Astrocyte (in vitro differentiated cells and primary cell): ENCODE measurements at regions not wholly inside any gene's neighbourhood (a gene's known extent, or its start where the extent isn't known, plus 50 kb on each side); places are given as distances from the start of the nearest gene placed in this dataset.

Experiments
- DNase-seq: peaks from one replicate; pipeline ENCODE4 v3.0.0-alpha.2; 2010; ENCODE audit warnings: low read depth
- FAIRE-seq: peaks from 2 replicates; lab custom pipeline; 2011; peaks lifted over from hg19 to GRCh38; lab: Jason Lieb, UNC
- H2AFZ ChIP-seq: 2 replicates; pipeline ENCODE4 v1.6.0; 2012; ENCODE audit warnings: low read depth, low read length, inconsistent platforms
- H3K27ac ChIP-seq: 2 replicates; pipeline ENCODE4 v1.5.1; 2011; ENCODE audit warnings: low read depth, low read length, inconsistent platforms
- H3K27me3 ChIP-seq: 2 replicates; pipeline ENCODE4 v1.6.0; 2011; ENCODE audit warnings: low read length, inconsistent platforms; ENCODE audit not compliant: insufficient read depth
- H3K36me3 ChIP-seq: 2 replicates; pipeline ENCODE4 v1.5.1; 2011; ENCODE audit warnings: low read length, inconsistent platforms; ENCODE audit not compliant: insufficient read depth
- H3K4me1 ChIP-seq: 2 replicates; pipeline ENCODE4 v1.5.1; 2011; ENCODE audit warnings: low read length, inconsistent platforms; ENCODE audit not compliant: insufficient read depth
- H3K4me2 ChIP-seq: 2 replicates; pipeline ENCODE4 v1.6.0; 2012; ENCODE audit warnings: low read length, inconsistent platforms
- H3K4me3 ChIP-seq: 2 replicates; pipeline ENCODE4 v1.5.1; 2011; ENCODE audit warnings: low read depth, mild to moderate bottlenecking, low read length, inconsistent platforms; ENCODE audit not compliant: insufficient read depth
- H3K79me2 ChIP-seq: 2 replicates; pipeline ENCODE4 v1.6.0; 2012; ENCODE audit warnings: mild to moderate bottlenecking, low read length, inconsistent platforms; ENCODE audit not compliant: insufficient read depth
- H3K9ac ChIP-seq: 2 replicates; pipeline ENCODE4 v1.6.0; 2012; ENCODE audit warnings: mild to moderate bottlenecking, low read length, inconsistent platforms
- H3K9me3 ChIP-seq: 2 replicates; pipeline ENCODE4 v1.5.1; 2012; ENCODE audit warnings: low read depth, mild to moderate bottlenecking, low read length, inconsistent platforms; ENCODE audit not compliant: insufficient read depth
- H4K20me1 ChIP-seq: 2 replicates; pipeline ENCODE4 v1.6.0; 2012; ENCODE audit warnings: low read length, inconsistent platforms; ENCODE audit not compliant: insufficient read depth
- H3K27ac Mint-ChIP-seq: one replicate; pipeline ENCODE4 v1.8.0; 2021; ENCODE audit warnings: mild to moderate bottlenecking, mixed read lengths; ENCODE audit not compliant: unreplicated experiment
- H3K27me3 Mint-ChIP-seq: one replicate; pipeline ENCODE4 v1.8.0; 2021; ENCODE audit warnings: low read depth, mixed read lengths; ENCODE audit not compliant: unreplicated experiment
- H3K36me3 Mint-ChIP-seq: one replicate; pipeline ENCODE4 v1.8.0; 2021; ENCODE audit warnings: low read depth, mixed read lengths; ENCODE audit not compliant: unreplicated experiment
- H3K4me1 Mint-ChIP-seq: one replicate; pipeline ENCODE4 v1.8.0; 2021; ENCODE audit warnings: low read depth, mixed read lengths; ENCODE audit not compliant: unreplicated experiment
- H3K4me3 Mint-ChIP-seq: one replicate; pipeline ENCODE4 v1.8.0; 2021; ENCODE audit warnings: mild to moderate bottlenecking, moderate library complexity, mixed read lengths; ENCODE audit not compliant: unreplicated experiment
- H3K9me3 Mint-ChIP-seq: one replicate; pipeline ENCODE4 v1.8.0; 2021; ENCODE audit warnings: mild to moderate bottlenecking, mixed read lengths; ENCODE audit not compliant: unreplicated experiment
- CTCF ChIP-seq: IDR thresholded peaks from 2 replicates; pipeline ENCODE4 v1.5.1; 2011; ENCODE audit warnings: low read depth, mild to moderate bottlenecking, inconsistent platforms, low read length, moderate library complexity; ENCODE audit not compliant: insufficient read depth
- EZH2 ChIP-seq: IDR thresholded peaks from 2 replicates; pipeline ENCODE4 v1.6.1; 2012; ENCODE audit warnings: mild to moderate bottlenecking, low read length, inconsistent platforms; ENCODE audit not compliant: insufficient read depth

GRCh38 chr10:78263521-78263988, 229.9 kb downstream of the RPS24 start:
- FAIRE-seq (peak; percentile 99), DNase-seq (peak; percentile 52)
- peaks cover 7% of the 10 kb centered on the region for H3K9me3 Mint-ChIP-seq
- peaks cover 4% of the 10 kb centered on the region for H3K36me3 Mint-ChIP-seq
- H3K4me2 ChIP-seq: no peak overlapping the region
- H3K4me1 Mint-ChIP-seq: peaks cover 24% of the 10 kb centered on the region
- H3K27me3 Mint-ChIP-seq: peaks cover 13% of the 10 kb centered on the region
- no peaks in the 10 kb centered on the region for H3K79me2 ChIP-seq
- H3K36me3 ChIP-seq: no peaks in the 10 kb centered on the region
- H3K4me1 ChIP-seq: peaks cover 19% of the 10 kb centered on the region
- H3K9me3 ChIP-seq: no peaks in the 10 kb centered on the region
- no peaks in the 10 kb centered on the region for H4K20me1 ChIP-seq
- H3K27ac ChIP-seq: peak overlapping the region; percentile 23
- no peaks in the 10 kb centered on the region for H3K27me3 ChIP-seq
- H3K9ac ChIP-seq: no peak overlapping the region
- no peak for TF ChIP-seq EZH2
- no peak for TF ChIP-seq CTCF
- no peak overlapping the region for H3K4me3 Mint-ChIP-seq
- no peak overlapping the region for H2AFZ ChIP-seq
- H3K4me3 ChIP-seq: no peak overlapping the region
- peak overlapping the region; percentile 35 for H3K27ac Mint-ChIP-seq

- Mint-ChIP-seq H3K27ac (no peak overlapping the region), H3K4me1 (peaks cover 24% of the 10 kb centered on the region), H3K9me3 (peaks cover 9% of the 10 kb centered on the region), H3K36me3 (peaks cover 5% of the 10 kb centered on the region), H3K27me3 (peaks cover 11% of the 10 kb centered on the region), H3K4me3 (no peak overlapping the region)
- TF ChIP-seq EZH2 (no peak), CTCF (no peak)
- Histone ChIP-seq H3K79me2 (no peaks in the 10 kb centered on the region), H3K9me3 (no peaks in the 10 kb centered on the region), H3K9ac (no peak overlapping the region), H4K20me1 (no peaks in the 10 kb centered on the region), H3K4me2 (no peak overlapping the region), H3K27ac (no peak overlapping the region), H3K4me3 (no peak overlapping the region), H3K36me3 (no peaks in the 10 kb centered on the region), H2AFZ (no peak overlapping the region), H3K27me3 (no peaks in the 10 kb centered on the region), H3K4me1 (peaks cover 19% of the 10 kb centered on the region)
- FAIRE-seq (no peak), DNase-seq (no peak)
Observed at GRCh38 chr10:78264361-78264760, 230.7 kb downstream of the RPS24 start.

GRCh38 chr10:78266741-78267469, 233.2 kb downstream of the RPS24 start:
- Histone ChIP-seq H2AFZ (no peak overlapping the region), H3K9ac (no peak overlapping the region), H3K27ac (no peak overlapping the region), H3K4me3 (no peak overlapping the region), H4K20me1 (no peaks in the 10 kb centered on the region), H3K4me1 (peaks cover 19% of the 10 kb centered on the region), H3K27me3 (no peaks in the 10 kb centered on the region), H3K9me3 (no peaks in the 10 kb centered on the region), H3K79me2 (no peaks in the 10 kb centered on the region), H3K4me2 (peak overlapping the region; percentile 38), H3K36me3 (no peaks in the 10 kb centered on the region)
- no peak overlapping the region for H3K4me3 Mint-ChIP-seq
- no peak for TF ChIP-seq EZH2
- TF ChIP-seq CTCF: no peak
- peaks cover 7% of the 10 kb centered on the region for H3K36me3 Mint-ChIP-seq
- H3K4me1 Mint-ChIP-seq: peaks cover 24% of the 10 kb centered on the region
- H3K27me3 Mint-ChIP-seq: peaks cover 7% of the 10 kb centered on the region
- DNase-seq: no peak
- no peak for FAIRE-seq
- no peak overlapping the region for H3K27ac Mint-ChIP-seq
- H3K9me3 Mint-ChIP-seq: peaks cover 7% of the 10 kb centered on the region
